SK-N-SH treated with all-trans-retinoic acid at 6 μM for 48 hours (cell line): ENCODE measurements at regions not wholly inside any gene's neighbourhood (a gene's known extent, or its start where the extent isn't known, plus 50 kb on each side); places are given as distances from the start of the nearest gene placed in this dataset.
A peak's percentile ranks its signal among the peaks of the same experiment; 100 is the strongest.
"Not testable (repeated sequence)": the region's sequence is repeated elsewhere in the genome, so short reads cannot be mapped to it uniquely, and the experiment has no call there.

Experiments
- ISL1 ChIP-seq: fragments of 250-450 bp; sonication (Bioruptor Pico); IDR thresholded peaks from 2 replicates; pipeline ENCODE4 v2.1.2; 2022; ENCODE audit warnings: mild to moderate bottlenecking, moderate library complexity
- OSR1 ChIP-seq: fragments of 250-450 bp; sonication (Bioruptor Pico); IDR thresholded peaks from 2 replicates; pipeline ENCODE4 v1.8.0; 2022; ENCODE audit warnings: moderate library complexity, mild to moderate bottlenecking, inconsistent platforms
- RARB ChIP-seq: fragments of 250-450 bp; sonication (Bioruptor Pico); IDR thresholded peaks from 2 replicates; pipeline ENCODE4 v1.8.0; 2021; ENCODE audit warnings: mild to moderate bottlenecking, moderate library complexity
- TCF4 ChIP-seq: fragments of 250-450 bp; sonication (Bioruptor Pico); IDR thresholded peaks from 2 replicates; pipeline ENCODE4 v1.8.0; 2021; ENCODE audit warnings: mild to moderate bottlenecking, moderate library complexity, borderline replicate concordance
- ZFP3 ChIP-seq: fragments of 250-450 bp; sonication (Bioruptor Pico); IDR thresholded peaks from 2 replicates; pipeline ENCODE4 v1.5.0; 2020; ENCODE audit warnings: mild to moderate bottlenecking, moderate library complexity
- ZNF565 ChIP-seq: fragments of 450-650 bp; formaldehyde crosslinking; conservative IDR thresholded peaks from 2 replicates; pipeline ENCODE4 v1.5.0; 2020; ENCODE audit warnings: low read depth, mild to moderate bottlenecking, moderate library complexity
- ZNF70 ChIP-seq: fragments of 450-650 bp; formaldehyde crosslinking; IDR thresholded peaks from 2 replicates; pipeline ENCODE4 v1.5.0; 2020; ENCODE audit warnings: mild to moderate bottlenecking, moderate library complexity
- ZNF8 ChIP-seq: fragments of 450-650 bp; formaldehyde crosslinking; IDR thresholded peaks from 2 replicates; pipeline ENCODE4 v1.5.0; 2020; ENCODE audit warnings: mild to moderate bottlenecking, moderate library complexity
- TF ChIP-seq, protein P1 (sequence below): fragments of 250-450 bp; sonication (Bioruptor Pico); IDR thresholded peaks from 2 replicates; pipeline ENCODE4 v1.5.1; 2020; ENCODE audit warnings: low read depth, mild to moderate bottlenecking, moderate library complexity
- TF ChIP-seq, protein P2 (sequence below): fragments of 250-450 bp; sonication (Bioruptor Pico); IDR thresholded peaks from 2 replicates; pipeline ENCODE4 v1.8.0; 2020; ENCODE audit warnings: mild to moderate bottlenecking, moderate library complexity, borderline replicate concordance
- TF ChIP-seq, protein P3 (sequence below): fragments of 250-450 bp; sonication (Bioruptor Pico); IDR thresholded peaks from 2 replicates; pipeline ENCODE4 v1.5.1; 2021; ENCODE audit warnings: mild to moderate bottlenecking, moderate library complexity

DNA sequence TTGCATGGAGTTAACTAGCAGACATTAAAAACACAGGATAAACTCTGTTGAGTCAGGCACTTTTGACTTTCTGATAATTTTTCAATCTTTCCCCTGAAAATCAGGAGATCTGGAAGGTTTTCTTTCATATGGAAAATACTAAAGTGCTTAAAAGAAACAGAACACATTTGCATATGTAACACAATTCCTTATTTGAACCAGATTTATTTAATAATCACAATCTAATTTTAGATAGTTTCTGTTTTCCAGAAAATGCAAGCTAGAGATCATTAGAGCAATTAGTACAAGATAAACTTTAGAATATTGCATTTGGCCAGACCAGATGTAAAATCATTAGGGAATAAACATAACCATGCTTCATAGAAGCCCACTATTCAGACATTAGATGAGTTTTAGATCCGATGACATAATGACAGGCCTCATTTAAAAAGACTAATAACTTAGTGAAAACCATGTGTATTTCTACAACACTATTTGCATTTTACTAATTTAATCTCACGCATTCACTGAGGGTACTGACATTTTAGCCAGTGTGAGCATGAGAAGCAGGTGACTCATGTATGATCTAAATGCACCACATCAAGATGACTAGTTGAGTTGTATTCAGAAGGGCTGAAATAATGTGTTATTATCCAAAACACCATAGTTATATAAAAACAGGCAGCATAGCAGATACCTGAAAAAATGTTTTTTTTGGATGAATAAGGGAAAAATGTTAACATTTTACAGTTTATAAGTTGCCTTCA, 611.5 kb downstream of the LTN1 start:
- TF ChIP-seq OSR1; RARB (CRISPR knock-in tag); ZFP3 (CRISPR knock-in tag); ZNF565 (CRISPR knock-in tag); ZNF8 (CRISPR knock-in tag); ISL1; ZNF70 (CRISPR knock-in tag): not testable (repeated sequence)
- TF ChIP-seq TCF4 (CRISPR knock-in tag), result peak; percentile 98
- TF ChIP-seq, protein P1, sequence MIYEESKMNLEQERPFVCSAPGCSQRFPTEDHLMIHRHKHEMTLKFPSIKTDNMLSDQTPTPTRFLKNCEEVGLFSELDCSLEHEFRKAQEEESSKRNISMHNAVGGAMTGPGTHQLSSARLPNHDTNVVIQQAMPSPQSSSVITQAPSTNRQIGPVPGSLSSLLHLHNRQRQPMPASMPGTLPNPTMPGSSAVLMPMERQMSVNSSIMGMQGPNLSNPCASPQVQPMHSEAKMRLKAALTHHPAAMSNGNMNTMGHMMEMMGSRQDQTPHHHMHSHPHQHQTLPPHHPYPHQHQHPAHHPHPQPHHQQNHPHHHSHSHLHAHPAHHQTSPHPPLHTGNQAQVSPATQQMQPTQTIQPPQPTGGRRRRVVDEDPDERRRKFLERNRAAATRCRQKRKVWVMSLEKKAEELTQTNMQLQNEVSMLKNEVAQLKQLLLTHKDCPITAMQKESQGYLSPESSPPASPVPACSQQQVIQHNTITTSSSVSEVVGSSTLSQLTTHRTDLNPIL (CRISPR knock-in tag), result not testable (repeated sequence)
- TF ChIP-seq, protein P2, sequence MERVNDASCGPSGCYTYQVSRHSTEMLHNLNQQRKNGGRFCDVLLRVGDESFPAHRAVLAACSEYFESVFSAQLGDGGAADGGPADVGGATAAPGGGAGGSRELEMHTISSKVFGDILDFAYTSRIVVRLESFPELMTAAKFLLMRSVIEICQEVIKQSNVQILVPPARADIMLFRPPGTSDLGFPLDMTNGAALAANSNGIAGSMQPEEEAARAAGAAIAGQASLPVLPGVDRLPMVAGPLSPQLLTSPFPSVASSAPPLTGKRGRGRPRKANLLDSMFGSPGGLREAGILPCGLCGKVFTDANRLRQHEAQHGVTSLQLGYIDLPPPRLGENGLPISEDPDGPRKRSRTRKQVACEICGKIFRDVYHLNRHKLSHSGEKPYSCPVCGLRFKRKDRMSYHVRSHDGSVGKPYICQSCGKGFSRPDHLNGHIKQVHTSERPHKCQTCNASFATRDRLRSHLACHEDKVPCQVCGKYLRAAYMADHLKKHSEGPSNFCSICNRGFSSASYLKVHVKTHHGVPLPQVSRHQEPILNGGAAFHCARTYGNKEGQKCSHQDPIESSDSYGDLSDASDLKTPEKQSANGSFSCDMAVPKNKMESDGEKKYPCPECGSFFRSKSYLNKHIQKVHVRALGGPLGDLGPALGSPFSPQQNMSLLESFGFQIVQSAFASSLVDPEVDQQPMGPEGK (CRISPR knock-in tag), result not testable (repeated sequence)
- TF ChIP-seq, protein P3, sequence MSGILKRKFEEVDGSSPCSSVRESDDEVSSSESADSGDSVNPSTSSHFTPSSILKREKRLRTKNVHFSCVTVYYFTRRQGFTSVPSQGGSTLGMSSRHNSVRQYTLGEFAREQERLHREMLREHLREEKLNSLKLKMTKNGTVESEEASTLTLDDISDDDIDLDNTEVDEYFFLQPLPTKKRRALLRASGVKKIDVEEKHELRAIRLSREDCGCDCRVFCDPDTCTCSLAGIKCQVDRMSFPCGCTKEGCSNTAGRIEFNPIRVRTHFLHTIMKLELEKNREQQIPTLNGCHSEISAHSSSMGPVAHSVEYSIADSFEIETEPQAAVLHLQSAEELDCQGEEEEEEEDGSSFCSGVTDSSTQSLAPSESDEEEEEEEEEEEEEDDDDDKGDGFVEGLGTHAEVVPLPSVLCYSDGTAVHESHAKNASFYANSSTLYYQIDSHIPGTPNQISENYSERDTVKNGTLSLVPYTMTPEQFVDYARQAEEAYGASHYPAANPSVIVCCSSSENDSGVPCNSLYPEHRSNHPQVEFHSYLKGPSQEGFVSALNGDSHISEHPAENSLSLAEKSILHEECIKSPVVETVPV (CRISPR knock-in tag), result not testable (repeated sequence)
